IPS-NIHi7 (cell line): ENCODE measurements at regions not wholly inside any gene's neighbourhood (a gene's known extent, or its start where the extent isn't known, plus 50 kb on each side); places are given as distances from the start of the nearest gene placed in this dataset.
"Not testable (repeated sequence)": the region's sequence is repeated elsewhere in the genome, so short reads cannot be mapped to it uniquely, and the experiment has no call there.

Experiments
- DNase-seq: peaks from one replicate; pipeline ENCODE4 v3.0.0; 2012; ENCODE audit warnings: mixed read lengths; ENCODE audit errors: extremely low spot score

DNA sequence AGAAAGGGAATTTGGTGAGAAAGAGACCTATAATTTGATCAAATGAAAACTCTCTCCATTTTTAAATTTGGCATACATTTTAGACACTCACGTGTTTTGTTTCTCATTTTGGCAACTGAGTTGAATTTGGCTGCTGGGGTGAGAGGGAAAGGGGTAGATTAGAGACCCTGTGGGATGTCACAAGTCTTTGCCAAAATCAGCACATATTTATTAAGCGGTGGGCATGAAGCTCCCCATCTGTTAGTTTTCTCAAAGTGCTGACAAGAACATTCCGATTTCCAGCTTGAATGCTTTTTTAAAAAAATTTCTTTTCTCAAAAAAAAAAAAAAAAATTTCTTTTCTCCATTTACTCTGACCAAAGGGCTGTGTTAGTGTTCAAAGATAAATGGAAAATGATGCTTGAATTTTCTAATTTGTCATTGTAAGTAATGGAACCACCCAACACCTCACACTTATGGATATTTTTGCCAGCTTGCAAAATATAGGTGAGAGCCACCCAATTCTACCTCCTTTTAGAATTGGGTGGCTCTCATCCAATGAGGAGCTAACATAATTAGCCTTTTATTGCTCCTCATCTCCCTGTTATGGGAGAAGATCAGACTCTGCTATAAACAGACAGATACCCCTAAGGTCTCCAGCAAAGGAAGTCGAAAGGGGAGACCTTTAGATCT, 222.9 kb upstream of the FN1 start:
- no peak for DNase-seq

DNA sequence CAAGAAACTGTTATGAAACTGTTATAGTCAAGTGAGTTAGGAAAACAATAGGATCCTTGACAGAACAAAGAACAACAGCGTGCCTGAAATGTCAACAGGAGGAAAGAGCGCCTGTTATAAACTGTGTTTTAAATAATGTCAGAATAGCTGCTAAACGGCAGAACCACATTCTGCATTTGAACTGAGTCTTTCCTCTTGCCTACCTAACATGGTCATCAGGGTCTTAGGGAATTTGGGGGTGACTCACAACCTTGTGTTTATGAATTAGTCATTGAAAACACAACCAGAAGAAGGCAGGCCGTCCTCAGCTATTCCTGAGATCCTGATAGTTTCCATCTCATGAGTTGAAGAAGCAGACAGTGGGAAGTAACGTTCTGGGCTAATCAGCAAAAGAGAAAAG, 222.0 kb upstream of the FN1 start:
- DNase-seq: no peak

DNA sequence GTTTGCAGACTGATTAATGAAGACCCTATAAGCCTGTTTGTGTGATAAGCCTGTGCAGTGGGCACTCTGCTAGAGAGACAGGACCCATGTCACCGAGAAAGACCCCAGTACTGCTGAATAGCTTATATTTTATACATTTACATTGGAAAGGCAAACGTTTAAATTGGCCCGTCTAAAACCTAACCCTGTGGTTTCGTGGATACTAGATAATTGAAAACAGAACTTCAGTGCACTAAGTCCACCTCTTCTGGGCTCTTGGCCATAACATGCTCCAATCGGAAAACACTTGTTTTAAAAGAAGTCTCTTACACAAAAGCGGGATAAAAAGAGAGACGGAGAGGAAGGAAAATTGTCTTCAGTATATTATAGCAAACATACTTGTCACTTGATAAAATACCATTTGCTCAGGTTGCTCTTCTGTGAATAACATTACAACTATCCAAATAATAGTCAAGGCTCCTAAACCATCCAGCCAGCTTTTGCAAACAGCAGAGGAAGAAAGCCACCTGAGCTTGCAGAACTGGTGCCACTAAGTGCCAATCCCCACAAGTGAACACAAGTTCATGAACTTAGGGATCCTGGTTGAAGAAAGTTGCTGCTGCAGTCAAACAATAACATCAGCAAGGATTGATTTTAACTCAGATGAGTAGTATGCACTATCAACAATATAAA, 218.4 kb upstream of the FN1 start:
- no peak for DNase-seq

DNA sequence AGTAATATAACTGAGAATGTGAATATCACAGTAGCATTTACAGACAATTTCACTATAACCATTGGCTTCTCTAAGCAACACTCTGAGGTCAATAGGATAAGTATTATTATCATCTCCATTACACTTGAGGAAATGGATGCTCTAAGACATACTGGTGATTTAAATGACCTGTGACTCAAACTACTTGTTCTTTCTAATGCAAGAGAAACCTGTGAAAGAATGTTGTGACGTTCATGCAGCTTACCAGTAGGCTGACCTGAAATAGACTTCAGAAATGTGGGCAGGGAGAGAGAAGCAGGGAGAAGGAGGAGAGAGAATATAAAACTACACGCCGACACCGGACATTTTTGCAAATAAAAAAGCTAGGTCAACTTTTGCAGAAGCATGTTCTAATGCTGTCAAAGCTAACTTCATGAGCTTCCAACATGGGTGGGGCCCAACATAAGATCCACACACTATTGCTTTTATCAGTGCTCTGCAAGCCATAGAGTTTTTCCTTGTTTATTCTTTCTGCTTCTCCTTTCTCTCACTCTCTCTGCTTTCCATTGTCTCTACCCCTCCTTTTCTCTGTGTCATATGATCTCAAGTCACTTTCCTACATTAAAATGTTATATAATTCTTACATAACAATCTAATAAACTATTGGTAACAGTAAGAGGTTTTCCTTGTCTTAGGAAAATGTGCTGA, 217.6 kb upstream of the FN1 start:
- no peak for DNase-seq

DNA sequence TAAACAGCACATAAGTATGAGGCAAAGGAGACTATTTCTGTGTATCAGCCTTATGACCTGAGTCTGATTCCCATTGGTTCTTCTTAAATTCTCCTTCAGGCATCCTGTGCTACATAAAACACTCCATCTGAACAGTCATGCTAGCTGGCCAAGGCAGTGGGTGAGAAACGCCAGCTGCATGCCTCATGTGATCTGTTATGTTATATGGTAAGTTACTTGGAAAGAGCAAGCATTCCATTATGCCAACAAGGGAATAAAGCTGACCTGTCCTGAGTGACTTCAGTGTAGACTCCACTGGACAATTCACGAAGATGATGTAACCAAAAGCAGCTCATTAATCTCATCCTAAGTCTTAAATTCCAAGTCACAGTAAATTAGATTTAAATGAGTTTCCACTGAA, 216.5 kb upstream of the FN1 start:
- no peak for DNase-seq

DNA sequence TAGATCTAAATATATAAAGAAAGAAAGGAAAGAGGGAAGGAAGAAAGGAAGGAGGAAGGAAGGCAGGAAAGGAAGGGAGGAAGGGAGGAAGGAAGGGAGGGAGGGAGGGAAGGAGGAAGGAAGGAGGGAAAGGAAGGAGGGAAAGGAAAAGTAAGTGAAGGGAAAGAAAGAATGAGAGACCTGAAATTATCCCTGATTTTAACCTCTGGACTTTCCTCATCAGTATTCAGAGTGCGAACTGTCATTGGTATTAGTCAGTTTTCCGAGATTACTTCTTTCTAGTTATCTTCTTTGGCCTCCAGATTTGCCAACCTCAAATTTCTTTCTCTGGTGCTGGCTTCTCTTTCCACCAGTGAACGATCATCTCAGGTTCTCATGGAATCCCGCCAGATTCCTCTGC, 215.5 kb upstream of the FN1 start:
- no peak for DNase-seq

DNA sequence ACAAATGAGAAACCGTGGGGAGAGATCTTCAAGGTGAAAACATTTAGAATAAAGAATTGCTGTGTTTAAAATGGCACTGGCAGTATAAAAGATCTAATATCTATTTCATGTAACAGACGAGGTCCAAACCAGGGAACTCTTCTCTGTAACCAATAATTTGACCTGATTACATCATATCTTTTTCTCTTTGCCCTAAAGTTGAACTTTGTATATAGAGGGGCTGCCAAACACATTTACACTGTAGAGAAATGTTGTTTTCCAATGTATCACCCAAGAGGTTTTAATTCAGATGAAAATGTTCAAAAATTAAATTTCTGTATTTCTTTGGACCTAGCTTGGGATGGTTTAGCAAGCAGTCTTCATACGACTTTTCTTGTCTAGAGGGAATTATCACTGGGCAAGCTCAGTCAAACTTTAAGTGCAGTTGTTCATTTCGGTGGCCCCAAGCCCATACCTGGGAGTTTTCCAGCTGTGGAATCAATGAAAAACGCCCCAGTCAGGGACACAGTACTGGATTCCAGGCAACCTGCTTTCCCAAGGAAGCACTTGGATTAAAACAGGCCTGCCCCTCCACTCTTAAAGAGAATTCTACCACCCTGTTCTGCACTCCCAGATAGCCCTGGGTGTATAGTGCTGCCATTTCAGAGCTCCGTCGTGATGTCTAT, 208.5 kb upstream of the FN1 start:
- no peak for DNase-seq

DNA sequence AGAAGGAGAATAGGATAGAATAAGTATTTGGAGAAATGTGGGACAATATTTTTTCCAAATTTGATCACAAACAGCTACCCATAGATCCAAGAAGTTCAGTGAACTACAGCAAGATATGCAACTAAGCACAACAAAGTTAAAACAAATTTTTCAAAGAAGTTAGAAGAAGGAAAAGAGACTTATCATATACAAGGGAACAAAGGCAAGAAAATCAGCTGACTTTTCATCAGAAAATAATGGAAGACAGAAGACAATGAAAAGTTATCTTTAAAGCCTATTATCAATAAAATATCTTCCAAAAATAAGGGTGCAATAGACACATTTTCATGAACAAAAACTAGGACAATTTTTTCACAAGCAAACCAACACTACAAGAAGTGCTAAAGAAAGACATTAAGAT, 202.8 kb upstream of the FN1 start:
- DNase-seq: no peak

DNA sequence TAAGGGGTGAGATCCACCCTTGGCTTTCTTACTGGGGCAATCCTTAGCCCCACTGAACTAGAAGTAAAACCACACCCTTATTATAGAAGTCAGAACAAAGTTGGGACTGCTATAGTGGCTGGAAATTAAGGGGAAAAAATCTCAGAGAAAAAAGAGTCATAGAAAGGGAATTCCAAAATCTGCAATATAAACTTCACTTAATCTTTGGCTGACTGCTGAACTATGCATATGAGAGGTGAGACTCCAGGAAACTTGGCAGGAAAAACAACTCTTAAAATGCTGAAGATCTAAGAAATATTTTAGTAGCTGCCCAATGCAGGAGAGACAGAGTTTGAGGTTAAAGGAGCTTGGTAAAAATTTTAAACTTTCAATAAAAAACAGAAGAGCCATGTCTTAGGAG, 201.8 kb upstream of the FN1 start:
- no peak for DNase-seq

DNA sequence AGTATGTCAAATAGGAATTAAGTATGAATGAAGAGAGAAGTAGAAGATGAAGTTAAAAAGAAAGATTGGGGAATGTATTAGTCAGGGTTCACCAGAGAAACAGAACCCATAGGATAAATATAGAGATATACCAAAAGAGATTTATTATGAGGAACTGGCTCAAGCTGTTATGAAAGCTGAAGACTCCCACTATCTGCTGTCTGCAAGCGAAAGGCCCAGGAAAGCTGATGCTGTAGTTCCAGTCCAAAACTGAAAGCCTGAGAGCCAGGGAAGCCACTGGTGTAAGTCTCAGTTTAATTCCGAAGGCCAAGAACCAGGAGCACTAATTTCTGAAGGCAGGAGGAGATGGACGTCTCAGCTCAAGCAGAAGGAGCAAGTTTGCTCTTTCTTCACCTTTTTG, 200.9 kb upstream of the FN1 start:
- no peak for DNase-seq

DNA sequence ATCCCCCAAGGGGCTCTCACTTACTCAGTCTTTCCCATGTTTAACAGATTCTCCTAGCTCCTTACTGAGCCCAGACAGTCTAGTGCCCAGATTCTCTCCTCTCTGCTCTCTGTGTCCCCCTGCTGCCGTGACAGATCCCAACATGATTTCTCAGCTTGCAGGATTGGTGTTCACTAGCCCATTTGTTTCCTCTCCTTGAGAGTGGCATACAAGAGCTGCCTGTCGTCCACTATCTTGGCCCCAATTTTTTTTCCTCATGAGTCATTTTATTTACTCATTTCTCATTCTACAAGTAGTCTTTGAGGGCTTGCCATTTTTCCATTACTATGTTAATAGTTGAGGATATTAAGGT, 199.9 kb upstream of the FN1 start:
- DNase-seq: peak; percentile 20

DNA sequence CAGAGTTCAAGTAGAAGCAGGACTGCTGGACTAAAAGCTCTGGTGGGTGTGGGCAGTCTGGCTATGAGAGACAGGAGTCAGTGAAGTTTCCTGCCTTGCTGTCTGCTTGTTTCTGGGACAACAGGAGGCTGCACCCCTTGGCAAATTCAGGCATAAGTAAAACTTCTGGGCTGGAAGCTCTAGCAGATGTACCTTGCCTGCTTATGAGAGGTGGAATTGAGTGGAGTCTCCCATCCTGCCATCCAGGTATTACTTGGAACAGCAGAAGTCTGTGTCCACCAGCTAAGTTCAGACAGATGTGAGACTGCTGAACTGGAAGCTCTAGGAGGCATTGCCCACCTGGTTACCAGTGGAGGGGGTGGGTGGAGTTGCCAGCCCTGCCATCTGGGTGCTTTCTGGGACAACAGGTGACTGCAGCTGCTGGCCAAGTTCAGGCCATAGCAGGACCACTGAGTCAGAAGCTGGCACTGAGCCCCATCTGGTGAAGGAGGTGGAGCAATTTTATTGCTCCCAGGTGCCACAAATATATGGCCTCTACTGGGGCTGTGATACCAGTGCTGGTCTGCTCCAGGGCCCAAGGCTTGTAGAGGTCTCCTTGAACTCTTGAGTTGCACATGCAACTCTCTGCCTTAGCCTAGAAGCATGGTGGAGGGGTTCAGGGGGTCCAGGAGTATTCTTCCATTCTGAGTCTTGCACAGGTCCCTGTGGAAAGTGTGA, 199.4 kb upstream of the FN1 start:
- no peak for DNase-seq

DNA sequence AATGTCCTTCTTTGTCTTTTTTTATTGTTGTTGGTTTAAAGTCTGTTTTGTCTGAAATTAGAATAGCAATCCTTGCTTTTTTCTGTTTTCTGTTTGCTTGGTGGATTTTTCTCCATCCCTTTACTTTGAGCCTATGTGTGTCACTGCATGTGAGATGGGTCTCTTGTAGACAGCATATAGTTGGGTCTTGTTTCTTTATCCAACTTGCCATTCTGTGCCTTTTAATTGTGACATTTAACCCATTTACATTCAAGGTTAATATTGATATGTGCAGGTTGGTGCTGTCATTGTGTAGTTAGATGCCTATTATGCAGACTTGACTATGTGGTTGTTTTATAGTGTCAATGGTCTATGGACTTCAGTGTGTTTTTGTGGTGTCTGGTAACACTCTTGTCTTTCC, 197.5 kb upstream of the FN1 start:
- no peak for DNase-seq

DNA sequence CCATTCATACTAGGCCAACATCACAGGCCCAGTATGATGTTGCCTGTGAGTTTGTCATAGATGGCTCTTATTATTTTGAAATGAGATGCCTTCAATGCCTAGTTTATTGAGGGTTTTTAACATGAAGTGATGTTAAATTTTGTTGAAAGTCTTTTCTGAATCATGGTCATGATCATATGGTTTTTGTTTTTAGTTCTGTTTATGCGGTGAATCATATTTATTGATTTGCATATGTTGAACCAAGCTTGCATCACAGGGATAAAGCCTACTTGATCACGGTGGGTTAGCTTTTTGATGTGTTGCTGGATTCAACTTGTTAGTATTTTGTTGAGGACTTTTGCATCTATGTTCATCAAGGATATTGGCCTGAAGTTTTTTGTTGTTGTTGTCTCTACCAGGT, 195.8 kb upstream of the FN1 start:
- no peak for DNase-seq

DNA sequence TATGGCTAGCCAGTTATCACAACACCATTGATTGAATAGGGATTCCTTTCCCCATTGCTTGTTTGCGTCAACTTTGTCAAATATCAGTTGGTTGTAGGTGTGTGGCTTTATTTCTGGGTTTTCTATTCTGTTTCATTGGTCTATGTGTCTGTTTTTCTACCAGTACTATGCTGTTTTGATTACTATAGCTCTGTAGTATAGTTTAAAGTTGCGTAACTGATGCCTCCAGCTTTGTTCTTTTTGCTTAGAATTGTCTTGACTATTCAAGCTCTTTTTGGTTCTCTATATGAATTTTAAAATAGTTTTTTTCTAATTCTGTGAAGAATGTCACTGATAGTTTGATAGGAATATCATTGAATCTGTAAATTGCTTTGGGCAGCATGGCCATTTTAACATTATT, 194.9 kb upstream of the FN1 start:
- DNase-seq: not testable (repeated sequence)

DNA sequence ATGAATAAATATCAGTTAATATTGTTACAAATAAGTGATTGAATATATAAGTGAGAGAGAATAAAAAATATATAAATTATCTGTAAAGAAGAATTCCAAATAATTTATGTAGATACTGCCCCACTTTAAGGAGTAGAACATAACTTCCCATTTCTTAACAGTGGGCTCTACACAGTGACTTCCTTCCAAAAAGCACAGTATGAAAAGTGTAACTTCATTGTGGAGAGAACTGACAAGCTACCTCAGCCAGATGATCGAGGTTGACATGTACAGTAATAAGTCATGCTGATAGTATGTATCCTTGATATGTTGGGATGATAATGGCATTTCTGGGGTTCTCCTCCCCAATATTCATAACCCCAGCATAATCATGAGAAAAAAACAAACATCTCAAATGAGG, 191.9 kb upstream of the FN1 start:
- no peak for DNase-seq

DNA sequence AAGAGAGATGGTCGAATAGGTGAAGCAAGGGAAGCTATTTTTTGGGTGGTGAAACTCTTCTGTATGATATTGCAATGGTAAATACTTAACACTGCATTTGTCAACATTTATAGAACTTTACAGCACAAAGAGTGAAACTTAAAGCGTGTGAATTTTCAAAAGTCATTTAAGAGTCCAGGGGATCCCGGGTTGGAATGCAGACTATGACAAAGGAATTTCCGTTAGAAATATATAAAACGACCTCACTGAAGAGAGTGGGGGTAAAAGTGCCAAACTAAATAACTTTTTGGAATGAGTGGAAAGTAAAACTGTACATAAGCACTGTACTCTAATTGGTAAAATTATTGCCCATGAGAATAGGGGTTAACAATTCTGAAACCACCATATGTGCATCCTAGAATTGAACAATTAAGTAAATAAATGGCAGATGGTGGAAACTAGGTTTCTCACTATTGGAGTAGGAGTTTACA, 191.0 kb upstream of the FN1 start:
- DNase-seq: no peak

DNA sequence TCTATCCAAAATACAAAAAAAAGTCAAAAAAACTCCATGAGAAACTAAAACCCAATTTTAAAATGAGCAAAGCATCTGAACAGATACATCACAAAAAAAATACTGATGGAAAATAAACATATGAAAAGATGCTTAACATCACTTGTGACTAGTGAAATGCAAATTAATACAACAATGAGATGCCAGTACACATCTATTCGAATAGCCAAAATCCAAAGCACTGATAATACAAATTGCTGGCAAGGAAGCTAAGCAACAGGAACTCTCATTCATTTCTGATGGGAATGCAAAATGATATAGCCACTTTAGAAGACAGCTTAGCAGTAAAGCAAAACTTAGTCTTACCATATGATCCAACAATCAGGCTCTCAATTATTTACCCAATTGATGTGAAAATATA, 190.2 kb upstream of the FN1 start:
- DNase-seq: no peak

DNA sequence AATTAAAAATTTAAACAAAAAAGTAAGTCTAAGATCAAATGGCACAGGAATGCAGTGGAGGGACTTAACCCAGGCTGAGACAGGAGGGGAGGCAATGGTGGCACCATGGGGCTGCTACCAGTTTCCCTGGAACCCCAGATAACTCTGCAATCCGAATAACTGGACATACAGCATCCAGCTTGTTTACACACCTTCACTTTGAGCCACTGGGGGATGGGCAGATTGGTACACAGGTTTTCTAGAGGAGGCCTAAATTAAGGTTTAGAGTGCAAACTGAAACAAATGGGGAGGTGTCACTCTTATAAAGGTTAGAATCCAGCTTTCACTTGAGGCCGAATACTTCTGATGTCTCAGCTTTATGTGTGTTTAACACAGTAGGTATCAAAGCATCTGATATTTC, 189.3 kb upstream of the FN1 start:
- DNase-seq: no peak

DNA sequence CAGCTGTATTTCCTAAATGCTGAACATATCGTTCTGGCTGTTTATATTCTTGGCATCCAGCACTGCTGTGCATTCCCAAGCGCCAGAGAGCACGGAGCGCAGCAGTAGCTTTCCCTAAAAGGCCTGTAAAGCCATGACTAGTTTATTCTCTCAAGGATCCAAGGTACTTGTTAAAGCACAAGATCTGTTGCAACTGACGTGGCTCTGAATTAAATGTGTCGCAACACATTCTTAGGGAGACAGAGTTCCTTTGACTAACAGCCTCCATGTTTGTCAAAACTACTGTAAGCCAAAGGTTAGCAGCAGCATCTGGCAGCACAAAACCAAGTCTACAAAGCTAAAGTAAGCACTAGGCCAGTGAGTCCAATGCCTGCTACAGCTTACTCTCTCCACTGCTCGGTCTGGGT, 188.6 kb upstream of the FN1 start:
- DNase-seq: no peak

DNA sequence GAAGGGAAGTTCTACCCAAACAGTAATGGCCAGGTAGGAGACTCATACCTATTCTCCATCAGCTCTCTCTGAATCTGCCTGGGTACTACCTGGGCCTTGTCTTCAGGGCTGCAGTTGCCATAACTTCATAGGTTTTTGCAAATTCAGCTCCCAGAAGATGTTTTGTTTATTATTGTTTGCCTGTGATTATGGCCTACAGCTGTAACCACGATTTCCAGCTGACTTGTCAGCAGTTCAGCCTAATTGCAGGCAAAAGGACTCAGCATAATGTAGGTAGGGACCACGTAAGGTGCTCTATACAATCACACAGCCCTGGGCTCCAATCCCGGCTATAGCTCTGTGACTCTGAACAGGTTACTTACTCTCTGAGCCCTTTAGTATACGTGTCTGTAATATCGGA, 187.0 kb upstream of the FN1 start:
- no peak for DNase-seq

DNA sequence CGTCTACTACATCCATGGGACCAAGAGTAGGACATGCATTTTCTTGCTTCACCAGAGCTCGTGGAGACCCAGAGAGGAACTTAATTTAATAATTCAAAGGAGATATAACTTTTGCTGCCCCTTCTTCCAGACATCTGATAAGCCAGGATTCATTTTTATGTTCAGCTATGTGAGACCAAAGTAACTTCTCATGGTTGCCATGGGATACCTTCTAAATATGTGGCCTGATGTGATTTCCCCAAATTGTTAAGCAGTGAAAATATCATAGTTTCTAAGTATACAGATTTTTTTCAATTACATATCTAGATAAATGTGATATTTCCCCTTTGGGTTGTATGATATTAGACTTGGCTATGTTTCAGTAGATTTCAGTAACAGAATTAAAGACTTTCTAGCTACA, 185.5 kb upstream of the FN1 start:
- DNase-seq: no peak
